ENCODE measurements at regions not wholly inside any gene's neighbourhood (a gene's known extent, or its start where the extent isn't known, plus 50 kb on each side); places are given as distances from the start of the nearest gene placed in this dataset.

- no peak for DNase-seq (ENCODE audit: low read depth)
Measured at GRCh38 chr7:50209461-50210135, 94.9 kb upstream of the IKZF1 start.

- DNase-seq (ENCODE audit: low read depth), result no peak
Measured at GRCh38 chr7:50208378-50208982, 96.0 kb upstream of the IKZF1 start.

- DNase-seq (ENCODE audit: low read depth), result no peak
Measured at GRCh38 chr7:50207686-50208255, 96.7 kb upstream of the IKZF1 start.

GRCh38 chr7:50207251-50207564 is 97.3 kb upstream of the IKZF1 start:
- no peak for DNase-seq (ENCODE audit: low read depth)

- DNase-seq (ENCODE audit: low read depth), result no peak
Measured at GRCh38 chr7:50206453-50207250, 97.9 kb upstream of the IKZF1 start.

GRCh38 chr7:50205011-50205410 is 99.5 kb upstream of the IKZF1 start:
- DNase-seq (ENCODE audit: low read depth), result no peak

- DNase-seq (ENCODE audit: low read depth), result no peak
Measured at GRCh38 chr7:50204581-50204980, 99.9 kb upstream of the IKZF1 start.

GRCh38 chr7:50203521-50203920 is 101.0 kb upstream of the IKZF1 start:
- no peak for DNase-seq (ENCODE audit: low read depth)

- no peak for DNase-seq (ENCODE audit: low read depth)
Measured at GRCh38 chr7:50202052-50202555, 102.4 kb upstream of the IKZF1 start.

- DNase-seq (ENCODE audit: low read depth), result no peak
Measured at GRCh38 chr7:50199824-50200223, 104.7 kb upstream of the IKZF1 start.

- DNase-seq (ENCODE audit: low read depth), result no peak
Measured at GRCh38 chr7:50197549-50197948, 104.5 kb upstream of the ZPBP start.

- no peak for DNase-seq (ENCODE audit: low read depth)
Measured at GRCh38 chr7:50196719-50197118, 103.7 kb upstream of the ZPBP start.

- no peak for DNase-seq (ENCODE audit: low read depth)
Measured at GRCh38 chr7:50190776-50191175, 97.7 kb upstream of the ZPBP start.

- no peak for DNase-seq (ENCODE audit: low read depth)
Measured at GRCh38 chr7:50189371-50189770, 96.3 kb upstream of the ZPBP start.

GRCh38 chr7:50185951-50186682 is 93.1 kb upstream of the ZPBP start:
- DNase-seq (ENCODE audit: low read depth), result no peak

GRCh38 chr7:50185208-50185607 is 92.2 kb upstream of the ZPBP start:
- no peak for DNase-seq (ENCODE audit: low read depth)

- DNase-seq (ENCODE audit: low read depth), result no peak
Measured at GRCh38 chr7:50184271-50184990, 91.4 kb upstream of the ZPBP start.

- DNase-seq (ENCODE audit: low read depth), result no peak
Measured at GRCh38 chr7:50182759-50183158, 89.7 kb upstream of the ZPBP start.

GRCh38 chr7:50181081-50181480 is 88.0 kb upstream of the ZPBP start:
- no peak for DNase-seq (ENCODE audit: low read depth)

GRCh38 chr7:50178166-50178565 is 85.1 kb upstream of the ZPBP start:
- DNase-seq (ENCODE audit: low read depth), result no peak

- no peak for DNase-seq (ENCODE audit: low read depth)
Measured at GRCh38 chr7:50174948-50175347, 81.9 kb upstream of the ZPBP start.
